NCI-H446 (cell line): ENCODE measurements at regions not wholly inside any gene's neighbourhood (a gene's known extent, or its start where the extent isn't known, plus 50 kb on each side); places are given as distances from the start of the nearest gene placed in this dataset.
"Not testable (repeated sequence)": the region's sequence is repeated elsewhere in the genome, so short reads cannot be mapped to it uniquely, and the experiment has no call there.

Experiments used
- DNase-seq, 2 experiments: peaks; one replicate each; lab custom pipeline; 2025; lab: John Stamatoyannopoulos, UW

- no peak for DNase-seq
Observed at GRCh38 chr4:189828081-189828697, 112.5 kb upstream of the FRG1 start.

GRCh38 chr4:189832528-189832927 is 108.1 kb upstream of the FRG1 start:
- DNase-seq = no peak

- no peak for DNase-seq
Observed at GRCh38 chr4:189834616-189835015, 106.1 kb upstream of the FRG1 start.

GRCh38 chr4:189835505-189835904 is 105.2 kb upstream of the FRG1 start:
- DNase-seq = no peak

- no peak for DNase-seq
Observed at GRCh38 chr4:189837471-189837870, 103.2 kb upstream of the FRG1 start.

GRCh38 chr4:189838821-189839497 is 101.7 kb upstream of the FRG1 start:
- no peak for DNase-seq

- no peak for DNase-seq
Observed at GRCh38 chr4:189840356-189840755, 100.3 kb upstream of the FRG1 start.

GRCh38 chr4:189843413-189844009 is 97.2 kb upstream of the FRG1 start:
- no peak for DNase-seq

GRCh38 chr4:189845145-189845846 is 95.4 kb upstream of the FRG1 start:
- DNase-seq = no peak

- not testable (repeated sequence) for DNase-seq
Observed at GRCh38 chr4:189846094-189846493, 94.6 kb upstream of the FRG1 start.

- DNase-seq = not testable (repeated sequence)
Observed at GRCh38 chr4:189846608-189847007, 94.1 kb upstream of the FRG1 start.

GRCh38 chr4:189848672-189849071 is 92.0 kb upstream of the FRG1 start:
- DNase-seq = not testable (repeated sequence)

GRCh38 chr4:189850239-189850856 is 90.3 kb upstream of the FRG1 start:
- no peak for DNase-seq

GRCh38 chr4:189858435-189858834 is 82.2 kb upstream of the FRG1 start:
- DNase-seq = no peak

GRCh38 chr4:189861101-189861500 is 79.6 kb upstream of the FRG1 start:
- no peak for DNase-seq

GRCh38 chr4:189869236-189869635 is 71.4 kb upstream of the FRG1 start:
- DNase-seq = no peak

- DNase-seq = no peak
Observed at GRCh38 chr4:189870511-189871234, 70.0 kb upstream of the FRG1 start.

- no peak for DNase-seq
Observed at GRCh38 chr4:189874591-189874990, 66.1 kb upstream of the FRG1 start.

- not testable (repeated sequence) for DNase-seq
Observed at GRCh38 chr4:189881190-189881589, 59.5 kb upstream of the FRG1 start.

GRCh38 chr4:189888407-189888806 is 52.3 kb upstream of the FRG1 start:
- not testable (repeated sequence) for DNase-seq
